ENCODE measurements at regions not wholly inside any gene's neighbourhood (a gene's known extent, or its start where the extent isn't known, plus 50 kb on each side); places are given as distances from the start of the nearest gene placed in this dataset.

DNA sequence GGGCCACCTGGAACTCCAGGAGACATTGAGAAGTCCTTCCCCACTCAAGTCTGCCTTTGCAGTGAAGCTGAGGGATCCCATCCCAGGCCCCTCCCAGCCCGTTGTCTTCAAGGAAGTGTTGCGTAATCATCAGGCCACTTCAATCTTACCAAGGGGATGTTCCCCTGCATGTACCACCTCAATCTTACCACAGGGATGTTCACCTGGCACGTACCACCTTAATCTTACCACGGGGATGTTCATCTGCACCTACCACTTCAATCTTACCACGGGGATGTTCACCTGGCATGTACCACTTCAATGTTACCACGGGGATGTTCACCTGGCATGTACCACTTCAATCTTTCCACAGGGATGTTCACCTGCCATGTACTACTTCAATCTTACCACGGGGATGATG is 108.0 kb upstream of the SYN3 start:
- no TSS peak for BruUV-seq (replicated peaks)
- FAIRE-seq (no peak), DNase-seq (ENCODE audit: low spot score) (no peak), ATAC-seq (no peak)
- CTCF ChIA-PET (ENCODE audit: low intra/inter-chr PET ratio, low total read pairs): no interaction called here
- peaks cover 7% of the 10 kb centered on the region for H3K4me1 ChIP-seq (ENCODE audit: insufficient read depth, low read length)
- no peaks in the 10 kb centered on the region for H3K79me2 ChIP-seq (ENCODE audit: insufficient read depth, low read length)
- TF ChIP-seq NR2F2 (IDR thresholded peaks at IDR 0.05; ENCODE audit: borderline replicate concordance, low read depth): no peak
- no peak for TF ChIP-seq KAT7 (CRISPR knock-in tag; IDR thresholded peaks at IDR 0.05; ENCODE audit: borderline replicate concordance)
- TF ChIP-seq CEBPB (IDR thresholded peaks at IDR 0.05; ENCODE audit: borderline replicate concordance, low read depth, low read length): peak; percentile 83
- no peaks in the 10 kb centered on the region for H3K36me3 ChIP-seq (replicated peaks in 1 of 2; ENCODE audit: control insufficient read depth in 1 of 2, insufficient read depth in 2 of 2, low read length in 2 of 2)
- H3K4me2 ChIP-seq (ENCODE audit: low read depth, low read length): no peak overlapping the region
- POLR2A ChIA-PET: no interaction called here
- peaks cover 0 to 23% of the 10 kb centered on the region in 2 experiments; a peak in 2 of 5 replicates for H3K27me3 ChIP-seq (ENCODE audit: control insufficient read depth in 1 of 2, insufficient read depth in 2 of 2, low read length in 2 of 2)
- no peaks in the 10 kb centered on the region for H3K9me3 ChIP-seq (ENCODE audit: low read length)
- no peak overlapping the region for H3K27ac ChIP-seq (ENCODE audit: extremely low read length, insufficient read depth, low read length)
- in situ Hi-C loops (cut with HindIII; ENCODE audit: extremely low pct_ligation_motif_present, low pct_unique_long_range_greater_than_20kb): no loop called here
- H3K4me3 ChIP-seq (replicated peaks in 1 of 3; ENCODE audit: insufficient read depth in 1 of 3, low read depth in 2 of 3, low read length in 3 of 3): no peak overlapping the region
- H4K20me1 ChIP-seq (ENCODE audit: insufficient read depth, low read length): no peaks in the 10 kb centered on the region
- 16% methylated on average over 7 of the region's 7 CpGs for WGBS (ENCODE audit: low lambda C conversion rate)
- intact Hi-C loops (cut with micrococcal nuclease; ENCODE audit: unreplicated experiment): no loop called here
- H3K9ac ChIP-seq (ENCODE audit: insufficient read depth, low read depth, low read length): no peak overlapping the region
- no peak overlapping the region for H2AFZ ChIP-seq (ENCODE audit: low read length)

DNA sequence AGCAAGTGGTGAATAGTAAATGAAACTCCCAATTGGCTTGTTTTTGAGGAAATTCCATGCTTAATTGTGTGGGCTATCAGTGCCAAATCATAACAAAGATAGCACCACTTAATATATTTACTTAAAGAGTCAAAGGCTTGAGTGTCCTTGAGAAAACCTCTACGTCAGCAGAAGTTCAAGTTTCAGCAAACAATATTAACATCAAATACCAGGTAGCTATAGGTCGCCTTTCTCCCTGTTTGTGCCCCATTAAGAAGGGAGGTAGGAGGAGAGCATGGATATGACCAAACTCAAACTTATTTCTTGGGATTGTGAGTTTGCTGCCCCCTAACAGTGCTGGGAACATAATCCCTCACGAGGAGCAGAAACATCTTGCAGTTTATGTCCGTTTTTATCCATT is 105.6 kb upstream of the SYN3 start:
- DNase-seq (ENCODE audit: low spot score): no peak
- H3K9me3 ChIP-seq (ENCODE audit: low read length): no peaks in the 10 kb centered on the region
- peaks cover 7% of the 10 kb centered on the region for H3K4me1 ChIP-seq (ENCODE audit: insufficient read depth, low read length)
- peak; percentile 79 for TF ChIP-seq MAFF (IDR thresholded peaks at IDR 0.05; ENCODE audit: low read depth, low read length)
- no peak for TF ChIP-seq NR2F2 (IDR thresholded peaks at IDR 0.05; ENCODE audit: borderline replicate concordance, low read depth)
- TF ChIP-seq MAFK (conservative IDR thresholded peaks at IDR 0.05 in 1 of 2, IDR thresholded peaks at IDR 0.05 in 1 of 2; ENCODE audit: low read length in 2 of 2): peak; percentile 73 to 85
- no peak for TF ChIP-seq SIN3B (IDR thresholded peaks at IDR 0.05; ENCODE audit: low read length)
- H3K79me2 ChIP-seq (ENCODE audit: insufficient read depth, low read length): no peaks in the 10 kb centered on the region
- H3K27me3 ChIP-seq (ENCODE audit: control insufficient read depth in 1 of 2, insufficient read depth in 2 of 2, low read length in 2 of 2): peaks cover 0 to 23% of the 10 kb centered on the region in 2 experiments; a peak in 2 of 5 replicates
- no peak overlapping the region for H3K4me2 ChIP-seq (ENCODE audit: low read depth, low read length)
- no peak overlapping the region for H3K27ac ChIP-seq (ENCODE audit: extremely low read length, insufficient read depth, low read length)
- no peak overlapping the region for H2AFZ ChIP-seq (ENCODE audit: low read length)
- H4K20me1 ChIP-seq (ENCODE audit: insufficient read depth, low read length): no peaks in the 10 kb centered on the region
- intact Hi-C loops (cut with micrococcal nuclease; ENCODE audit: unreplicated experiment) (no loop called here), in situ Hi-C loops (cut with HindIII; ENCODE audit: extremely low pct_ligation_motif_present, low pct_unique_long_range_greater_than_20kb) (no loop called here)
- ChIA-PET CTCF (ENCODE audit: low intra/inter-chr PET ratio, low total read pairs) (no interaction called here), POLR2A (no interaction called here)
- 4% methylated on average over 4 of the region's 4 CpGs for WGBS (ENCODE audit: low lambda C conversion rate)
- no peaks in the 10 kb centered on the region for H3K36me3 ChIP-seq (replicated peaks in 1 of 2; ENCODE audit: control insufficient read depth in 1 of 2, insufficient read depth in 2 of 2, low read length in 2 of 2)
- no peak for ATAC-seq
- H3K4me3 ChIP-seq (replicated peaks in 1 of 3; ENCODE audit: insufficient read depth in 1 of 3, low read depth in 2 of 3, low read length in 3 of 3): no peak overlapping the region
- BruUV-seq (replicated peaks): no TSS peak
- FAIRE-seq: no peak
- no peak overlapping the region for H3K9ac ChIP-seq (ENCODE audit: insufficient read depth, low read depth, low read length)

Measured in HepG2 (cell line).